ENCODE measurements at regions not wholly inside any gene's neighbourhood (a gene's known extent, or its start where the extent isn't known, plus 50 kb on each side); places are given as distances from the start of the nearest gene placed in this dataset.
"Not testable (repeated sequence)": the region's sequence is repeated elsewhere in the genome, so short reads cannot be mapped to it uniquely, and the experiment has no call there.

DNA sequence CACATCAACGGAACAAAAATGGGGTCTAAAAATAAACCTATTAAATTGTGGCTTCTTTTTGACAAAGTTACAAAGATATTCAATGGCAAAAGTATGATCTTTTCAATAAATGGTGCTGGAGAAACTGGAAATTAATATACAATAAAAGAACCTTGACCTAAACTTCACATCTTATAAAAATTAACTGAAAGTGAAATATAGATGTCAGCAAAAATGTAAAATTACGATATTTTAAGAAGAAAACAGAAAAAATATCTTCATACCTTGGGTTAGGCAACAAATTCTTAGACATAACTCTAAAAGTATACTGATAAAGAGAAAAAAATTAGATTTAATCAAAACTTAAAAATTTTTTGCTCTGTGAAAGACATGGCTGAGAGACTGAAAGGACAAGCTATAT, 1909.5 kb upstream of the CDH9 start:
- H3K4me2 ChIP-seq, result no peak overlapping the region
- H3K79me2 ChIP-seq (ENCODE audit: insufficient read depth, low read depth), result no peaks in the 10 kb centered on the region
- no peaks in the 10 kb centered on the region for H3K36me3 ChIP-seq (ENCODE audit: insufficient read depth)
- no peak overlapping the region for H3K4me3 ChIP-seq (IDR thresholded peaks at IDR 0.05; ENCODE audit: insufficient read depth, low read depth, low read length)
- no peak overlapping the region for H3K9ac ChIP-seq
- H2AFZ ChIP-seq (ENCODE audit: low read depth), result no peak overlapping the region
- TF ChIP-seq, protein P1, sequence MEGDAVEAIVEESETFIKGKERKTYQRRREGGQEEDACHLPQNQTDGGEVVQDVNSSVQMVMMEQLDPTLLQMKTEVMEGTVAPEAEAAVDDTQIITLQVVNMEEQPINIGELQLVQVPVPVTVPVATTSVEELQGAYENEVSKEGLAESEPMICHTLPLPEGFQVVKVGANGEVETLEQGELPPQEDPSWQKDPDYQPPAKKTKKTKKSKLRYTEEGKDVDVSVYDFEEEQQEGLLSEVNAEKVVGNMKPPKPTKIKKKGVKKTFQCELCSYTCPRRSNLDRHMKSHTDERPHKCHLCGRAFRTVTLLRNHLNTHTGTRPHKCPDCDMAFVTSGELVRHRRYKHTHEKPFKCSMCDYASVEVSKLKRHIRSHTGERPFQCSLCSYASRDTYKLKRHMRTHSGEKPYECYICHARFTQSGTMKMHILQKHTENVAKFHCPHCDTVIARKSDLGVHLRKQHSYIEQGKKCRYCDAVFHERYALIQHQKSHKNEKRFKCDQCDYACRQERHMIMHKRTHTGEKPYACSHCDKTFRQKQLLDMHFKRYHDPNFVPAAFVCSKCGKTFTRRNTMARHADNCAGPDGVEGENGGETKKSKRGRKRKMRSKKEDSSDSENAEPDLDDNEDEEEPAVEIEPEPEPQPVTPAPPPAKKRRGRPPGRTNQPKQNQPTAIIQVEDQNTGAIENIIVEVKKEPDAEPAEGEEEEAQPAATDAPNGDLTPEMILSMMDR (conservative IDR thresholded peaks at IDR 0.05; ENCODE audit: low read depth, low read length), result no peak
- H4K20me1 ChIP-seq (ENCODE audit: insufficient read depth), result no peaks in the 10 kb centered on the region
- no peaks in the 10 kb centered on the region for H3K27me3 ChIP-seq (ENCODE audit: insufficient read depth, low read depth)
- no peaks in the 10 kb centered on the region for H3K4me1 ChIP-seq (ENCODE audit: low read depth, poor library complexity, severe bottlenecking)
- no peak overlapping the region for H3K27ac ChIP-seq

DNA sequence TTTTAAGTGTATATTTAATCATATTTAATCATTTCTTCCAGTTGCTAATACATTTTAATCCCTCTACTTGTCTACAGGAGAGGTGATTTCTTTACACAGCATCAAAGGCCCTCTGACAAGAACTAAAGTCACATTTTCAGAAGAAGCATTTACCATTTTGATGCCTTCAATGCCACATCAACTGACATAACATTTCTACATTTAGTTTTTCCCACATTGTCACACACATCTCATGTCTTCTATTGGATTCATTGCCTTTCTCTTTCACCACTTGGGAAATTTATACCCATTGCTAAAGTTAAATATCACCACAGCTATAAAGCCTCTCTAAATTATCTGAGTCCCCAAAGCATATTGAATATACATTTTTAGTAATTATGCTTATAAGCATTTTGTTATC, 1907.5 kb upstream of the CDH9 start:
- Histone ChIP-seq H3K27ac (no peak overlapping the region), H2AFZ (ENCODE audit: low read depth) (no peak overlapping the region), H3K9ac (no peak overlapping the region), H3K79me2 (ENCODE audit: insufficient read depth, low read depth) (no peaks in the 10 kb centered on the region), H3K4me2 (no peak overlapping the region), H4K20me1 (ENCODE audit: insufficient read depth) (no peaks in the 10 kb centered on the region), H3K36me3 (ENCODE audit: insufficient read depth) (no peaks in the 10 kb centered on the region), H3K4me1 (ENCODE audit: low read depth, poor library complexity, severe bottlenecking) (no peaks in the 10 kb centered on the region), H3K27me3 (ENCODE audit: insufficient read depth, low read depth) (no peaks in the 10 kb centered on the region), H3K4me3 (IDR thresholded peaks at IDR 0.05; ENCODE audit: insufficient read depth, low read depth, low read length) (no peak overlapping the region)
- TF ChIP-seq, protein P1 (conservative IDR thresholded peaks at IDR 0.05; ENCODE audit: low read depth, low read length), result no peak

DNA sequence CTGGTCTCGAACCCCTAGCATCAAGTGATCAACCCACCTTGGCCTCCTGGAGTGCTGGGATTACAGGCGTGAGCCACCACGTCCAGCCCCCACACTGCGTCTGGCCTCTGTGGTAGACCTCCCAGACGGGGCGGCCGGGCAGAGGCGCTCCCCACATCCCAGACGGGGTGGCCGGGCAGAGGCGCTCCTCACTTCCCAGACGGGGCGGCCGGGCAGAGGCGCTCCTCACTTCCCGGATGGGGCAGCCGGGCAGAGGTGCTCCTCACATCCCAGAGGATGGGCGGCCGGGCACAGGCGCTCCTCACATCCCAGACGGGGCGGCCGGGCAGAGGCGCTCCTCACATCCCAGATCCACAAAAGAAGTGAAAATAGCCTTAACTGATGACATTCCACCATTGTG, 1891.0 kb upstream of the CDH9 start:
- not testable (repeated sequence) for H3K27me3 ChIP-seq (ENCODE audit: insufficient read depth, low read depth); H3K9ac ChIP-seq; H2AFZ ChIP-seq (ENCODE audit: low read depth); H3K4me3 ChIP-seq (IDR thresholded peaks at IDR 0.05; ENCODE audit: insufficient read depth, low read depth, low read length); H4K20me1 ChIP-seq (ENCODE audit: insufficient read depth); H3K79me2 ChIP-seq (ENCODE audit: insufficient read depth, low read depth); H3K27ac ChIP-seq; H3K4me1 ChIP-seq (ENCODE audit: low read depth, poor library complexity, severe bottlenecking); H3K36me3 ChIP-seq (ENCODE audit: insufficient read depth); H3K4me2 ChIP-seq

GRCh38 chr5:28928327-28928790, 1890.0 kb upstream of the CDH9 start:
- not testable (repeated sequence) for H3K4me3 ChIP-seq (IDR thresholded peaks at IDR 0.05; ENCODE audit: insufficient read depth, low read depth, low read length); H3K36me3 ChIP-seq (ENCODE audit: insufficient read depth); H3K27me3 ChIP-seq (ENCODE audit: insufficient read depth, low read depth); H2AFZ ChIP-seq (ENCODE audit: low read depth); H3K9ac ChIP-seq; H3K4me1 ChIP-seq (ENCODE audit: low read depth, poor library complexity, severe bottlenecking); H3K79me2 ChIP-seq (ENCODE audit: insufficient read depth, low read depth); H3K27ac ChIP-seq; H3K4me2 ChIP-seq; H4K20me1 ChIP-seq (ENCODE audit: insufficient read depth)

- no peak overlapping the region for H2AFZ ChIP-seq (ENCODE audit: low read depth)
- no peak overlapping the region for H3K4me2 ChIP-seq
- no peak overlapping the region for H3K27ac ChIP-seq
- no peaks in the 10 kb centered on the region for H3K79me2 ChIP-seq (ENCODE audit: insufficient read depth, low read depth)
- H4K20me1 ChIP-seq (ENCODE audit: insufficient read depth), result no peaks in the 10 kb centered on the region
- TF ChIP-seq, protein P1 (conservative IDR thresholded peaks at IDR 0.05; ENCODE audit: low read depth, low read length), result no peak
- H3K27me3 ChIP-seq (ENCODE audit: insufficient read depth, low read depth), result no peaks in the 10 kb centered on the region
- no peaks in the 10 kb centered on the region for H3K36me3 ChIP-seq (ENCODE audit: insufficient read depth)
- H3K4me1 ChIP-seq (ENCODE audit: low read depth, poor library complexity, severe bottlenecking), result no peaks in the 10 kb centered on the region
- H3K4me3 ChIP-seq (IDR thresholded peaks at IDR 0.05; ENCODE audit: insufficient read depth, low read depth, low read length), result no peak overlapping the region
- H3K9ac ChIP-seq, result no peak overlapping the region
These were observed 1889.4 kb upstream of the CDH9 start for GRCh38 chr5:28927559-28928326.
